GM12872 (cell line): ENCODE measurements at regions not wholly inside any gene's neighbourhood (a gene's known extent, or its start where the extent isn't known, plus 50 kb on each side); places are given as distances from the start of the nearest gene placed in this dataset.

ENCODE experiments used
- CTCF ChIP-seq: IDR thresholded peaks from 3 replicates; pipeline ENCODE4 v1.5.1; 2011; ENCODE audit warnings: low read depth, mild to moderate bottlenecking, low read length, moderate library complexity; ENCODE audit not compliant: insufficient read depth

GRCh38 chr11:134685793-134686380 lies 273.8 kb upstream of the B3GAT1 start:
- no peak for TF ChIP-seq CTCF

GRCh38 chr11:134684576-134684975 lies 272.5 kb upstream of the B3GAT1 start:
- no peak for TF ChIP-seq CTCF

GRCh38 chr11:134683860-134684259 lies 271.8 kb upstream of the B3GAT1 start:
- TF ChIP-seq CTCF: no peak

- no peak for TF ChIP-seq CTCF
These were observed 270.5 kb upstream of the B3GAT1 start for GRCh38 chr11:134682577-134682976.

GRCh38 chr11:134679592-134679991 lies 267.6 kb upstream of the B3GAT1 start:
- TF ChIP-seq CTCF: no peak

- TF ChIP-seq CTCF: no peak
These were observed 266.7 kb upstream of the B3GAT1 start for GRCh38 chr11:134678744-134679143.

GRCh38 chr11:134677891-134678551 lies 266.0 kb upstream of the B3GAT1 start:
- no peak for TF ChIP-seq CTCF
